Activated CD4-positive, alpha-beta T cell treated with anti-CD3 and anti-CD28 coated beads, Interleukin-10, Interleukin-2, amounts not matched to agents 100 ng/mL and 50 ng/mL, durations not matched to agents 16 hours and 8 hours (primary cell): ENCODE measurements at regions not wholly inside any gene's neighbourhood (a gene's known extent, or its start where the extent isn't known, plus 50 kb on each side); places are given as distances from the start of the nearest gene placed in this dataset.

Source experiments
- DNase-seq: peaks from one replicate; pipeline ENCODE4 v3.0.0-alpha.2; 2020

GRCh38 chr16:55077266-55077665, 146.6 kb downstream of the IRX5 start:
- DNase-seq, result no peak

- DNase-seq, result no peak
Measured at GRCh38 chr16:55078153-55078552, 147.5 kb downstream of the IRX5 start.

- no peak for DNase-seq
Measured at GRCh38 chr16:55078699-55079410, 148.2 kb downstream of the IRX5 start.

- no peak for DNase-seq
Measured at GRCh38 chr16:55081622-55082590, 151.2 kb downstream of the IRX5 start.

GRCh38 chr16:55082591-55082976, 151.9 kb downstream of the IRX5 start:
- no peak for DNase-seq

GRCh38 chr16:55083052-55083451, 152.4 kb downstream of the IRX5 start:
- DNase-seq, result no peak

GRCh38 chr16:55088098-55088497, 157.4 kb downstream of the IRX5 start:
- no peak for DNase-seq

- DNase-seq, result no peak
Measured at GRCh38 chr16:55089600-55089999, 158.9 kb downstream of the IRX5 start.

- DNase-seq, result no peak
Measured at GRCh38 chr16:55091213-55091870, 160.7 kb downstream of the IRX5 start.

- DNase-seq, result no peak
Measured at GRCh38 chr16:55091871-55092230, 161.2 kb downstream of the IRX5 start.

GRCh38 chr16:55100100-55100499, 169.4 kb downstream of the IRX5 start:
- no peak for DNase-seq

- DNase-seq, result no peak
Measured at GRCh38 chr16:55101026-55101425, 170.4 kb downstream of the IRX5 start.

- no peak for DNase-seq
Measured at GRCh38 chr16:55102077-55102476, 171.4 kb downstream of the IRX5 start.

- DNase-seq, result no peak
Measured at GRCh38 chr16:55102531-55102930, 171.9 kb downstream of the IRX5 start.

GRCh38 chr16:55107851-55108250, 177.2 kb downstream of the IRX5 start:
- no peak for DNase-seq

- DNase-seq, result no peak
Measured at GRCh38 chr16:55113210-55113609, 182.5 kb downstream of the IRX5 start.

- no peak for DNase-seq
Measured at GRCh38 chr16:55115506-55115905, 184.8 kb downstream of the IRX5 start.

- no peak for DNase-seq
Measured at GRCh38 chr16:55116165-55116920, 185.7 kb downstream of the IRX5 start.

- no peak for DNase-seq
Measured at GRCh38 chr16:55118701-55119260, 188.1 kb downstream of the IRX5 start.

- DNase-seq, result peak; percentile 0
Measured at GRCh38 chr16:55120408-55120807, 189.7 kb downstream of the IRX5 start.

- DNase-seq, result no peak
Measured at GRCh38 chr16:55120826-55121225, 190.2 kb downstream of the IRX5 start.

- DNase-seq, result no peak
Measured at GRCh38 chr16:55123652-55124051, 193.0 kb downstream of the IRX5 start.
